ENCODE measurements at regions not wholly inside any gene's neighbourhood (a gene's known extent, or its start where the extent isn't known, plus 50 kb on each side); places are given as distances from the start of the nearest gene placed in this dataset.
A peak's percentile ranks its signal among the peaks of the same experiment; 100 is the strongest.

GRCh38 chr1:98045767-98046641 lies 125.2 kb upstream of the DPYD start:
- Histone ChIP-seq H3K23ac (ENCODE audit: low read length) (no peak overlapping the region), H3K18ac (ENCODE audit: low read length) (no peak overlapping the region), H4K91ac (ENCODE audit: low read depth, low read length) (no peak overlapping the region), H3K79me1 (ENCODE audit: low read length) (no peaks in the 10 kb centered on the region), H4K8ac (ENCODE audit: low read depth, low read length) (no peak overlapping the region), H2AK5ac (ENCODE audit: low read length) (no peak overlapping the region), H3K9me3 (ENCODE audit: insufficient read depth, low read depth, low read length) (peaks cover 2% of the 10 kb centered on the region), H2AFZ (ENCODE audit: insufficient read depth, low read length, poor library complexity) (peak overlapping the region; percentile 87), H2BK12ac (ENCODE audit: low read length) (no peak overlapping the region), H3K36me3 (ENCODE audit: control insufficient read depth in 1 of 2, insufficient read depth in 2 of 2, low read length in 2 of 2) (no peaks in the 10 kb centered on the region), H3K79me2 (ENCODE audit: control insufficient read depth, insufficient read depth, low read length, poor library complexity) (no peaks in the 10 kb centered on the region), H3K14ac (ENCODE audit: low read length) (no peak overlapping the region), H2BK5ac (ENCODE audit: low read depth, low read length, poor library complexity) (no peak overlapping the region), H2BK120ac (ENCODE audit: insufficient read depth, low read length, poor library complexity) (no peak overlapping the region), H3K4me2 (ENCODE audit: low read length) (peak overlapping the region; percentile 88), H3K27ac (ENCODE audit: low read depth, low read length) (no peak overlapping the region), H3K27me3 (ENCODE audit: insufficient read depth, low read length) (peaks cover 38% of the 10 kb centered on the region), H3K4ac (ENCODE audit: low read depth, low read length) (no peak overlapping the region), H3K4me3 (ENCODE audit: low read depth, low read length) (peak overlapping the region; percentile 62), H3K9ac (ENCODE audit: low read length) (no peak overlapping the region), H4K12ac (ENCODE audit: low read depth, low read length) (no peak overlapping the region), H3K4me1 (ENCODE audit: control insufficient read depth in 1 of 2, insufficient read depth in 2 of 2, low read length in 2 of 2) (peaks cover 0 to 5% of the 10 kb centered on the region in 2 experiments)
- no CpG with 5 or more reads among the region's 51 CpGs for WGBS (ENCODE audit: extremely low coverage, insufficient coverage, insufficient read length)
- DNase-seq: no peak

- Histone ChIP-seq H3K79me1 (ENCODE audit: low read length) (no peaks in the 10 kb centered on the region), H2BK12ac (ENCODE audit: low read length) (no peak overlapping the region), H3K18ac (ENCODE audit: low read length) (no peak overlapping the region), H3K4me3 (ENCODE audit: low read depth, low read length) (peak overlapping the region; percentile 62), H2AFZ (ENCODE audit: insufficient read depth, low read length, poor library complexity) (no peak overlapping the region), H2AK5ac (ENCODE audit: low read length) (no peak overlapping the region), H2BK5ac (ENCODE audit: low read depth, low read length, poor library complexity) (no peak overlapping the region), H3K27me3 (ENCODE audit: insufficient read depth, low read length) (peaks cover 38% of the 10 kb centered on the region), H2BK120ac (ENCODE audit: insufficient read depth, low read length, poor library complexity) (no peak overlapping the region), H3K79me2 (ENCODE audit: control insufficient read depth, insufficient read depth, low read length, poor library complexity) (no peaks in the 10 kb centered on the region), H3K9me3 (ENCODE audit: insufficient read depth, low read depth, low read length) (peaks cover 2% of the 10 kb centered on the region), H3K14ac (ENCODE audit: low read length) (no peak overlapping the region), H3K36me3 (ENCODE audit: control insufficient read depth in 1 of 2, insufficient read depth in 2 of 2, low read length in 2 of 2) (no peaks in the 10 kb centered on the region), H4K8ac (ENCODE audit: low read depth, low read length) (no peak overlapping the region), H3K9ac (ENCODE audit: low read length) (no peak overlapping the region), H3K4me2 (ENCODE audit: low read length) (peak overlapping the region; percentile 88), H4K12ac (ENCODE audit: low read depth, low read length) (no peak overlapping the region), H4K91ac (ENCODE audit: low read depth, low read length) (no peak overlapping the region), H3K23ac (ENCODE audit: low read length) (no peak overlapping the region), H3K4me1 (ENCODE audit: control insufficient read depth in 1 of 2, insufficient read depth in 2 of 2, low read length in 2 of 2) (peaks cover 0 to 5% of the 10 kb centered on the region in 2 experiments), H3K27ac (ENCODE audit: low read depth, low read length) (no peak overlapping the region), H3K4ac (ENCODE audit: low read depth, low read length) (no peak overlapping the region)
- WGBS (ENCODE audit: extremely low coverage, insufficient coverage, insufficient read length): no CpG with 5 or more reads among the region's 48 CpGs
- no peak for DNase-seq
Observed at GRCh38 chr1:98045211-98045766, 124.5 kb upstream of the DPYD start.

GRCh38 chr1:98044766-98045165 lies 123.9 kb upstream of the DPYD start:
- Histone ChIP-seq H3K36me3 (ENCODE audit: control insufficient read depth in 1 of 2, insufficient read depth in 2 of 2, low read length in 2 of 2) (no peaks in the 10 kb centered on the region), H2BK120ac (ENCODE audit: insufficient read depth, low read length, poor library complexity) (no peak overlapping the region), H3K4ac (ENCODE audit: low read depth, low read length) (no peak overlapping the region), H2AFZ (ENCODE audit: insufficient read depth, low read length, poor library complexity) (no peak overlapping the region), H4K91ac (ENCODE audit: low read depth, low read length) (no peak overlapping the region), H3K27me3 (ENCODE audit: insufficient read depth, low read length) (peaks cover 37% of the 10 kb centered on the region), H3K4me1 (ENCODE audit: control insufficient read depth in 1 of 2, insufficient read depth in 2 of 2, low read length in 2 of 2) (peaks cover 0 to 5% of the 10 kb centered on the region in 2 experiments), H2BK12ac (ENCODE audit: low read length) (no peak overlapping the region), H3K79me2 (ENCODE audit: control insufficient read depth, insufficient read depth, low read length, poor library complexity) (no peaks in the 10 kb centered on the region), H3K9me3 (ENCODE audit: insufficient read depth, low read depth, low read length) (peaks cover 2% of the 10 kb centered on the region), H2AK5ac (ENCODE audit: low read length) (no peak overlapping the region), H3K4me2 (ENCODE audit: low read length) (peak overlapping the region; percentile 88), H3K79me1 (ENCODE audit: low read length) (no peaks in the 10 kb centered on the region), H4K8ac (ENCODE audit: low read depth, low read length) (no peak overlapping the region), H3K14ac (ENCODE audit: low read length) (no peak overlapping the region), H2BK5ac (ENCODE audit: low read depth, low read length, poor library complexity) (no peak overlapping the region), H3K27ac (ENCODE audit: low read depth, low read length) (no peak overlapping the region), H3K18ac (ENCODE audit: low read length) (no peak overlapping the region), H3K4me3 (ENCODE audit: low read depth, low read length) (no peak overlapping the region), H3K9ac (ENCODE audit: low read length) (no peak overlapping the region), H3K23ac (ENCODE audit: low read length) (no peak overlapping the region), H4K12ac (ENCODE audit: low read depth, low read length) (no peak overlapping the region)
- no peak for DNase-seq
- no CpG with 5 or more reads among the region's 16 CpGs for WGBS (ENCODE audit: extremely low coverage, insufficient coverage, insufficient read length)

- H2BK120ac ChIP-seq (ENCODE audit: insufficient read depth, low read length, poor library complexity): no peak overlapping the region
- no peak overlapping the region for H4K91ac ChIP-seq (ENCODE audit: low read depth, low read length)
- no CpG with 5 or more reads among the region's 12 CpGs for WGBS (ENCODE audit: extremely low coverage, insufficient coverage, insufficient read length)
- H3K27ac ChIP-seq (ENCODE audit: low read depth, low read length): no peak overlapping the region
- H4K12ac ChIP-seq (ENCODE audit: low read depth, low read length): no peak overlapping the region
- no peak overlapping the region for H3K4me2 ChIP-seq (ENCODE audit: low read length)
- H3K18ac ChIP-seq (ENCODE audit: low read length): no peak overlapping the region
- no peak overlapping the region for H3K4ac ChIP-seq (ENCODE audit: low read depth, low read length)
- peaks cover 32% of the 10 kb centered on the region for H3K27me3 ChIP-seq (ENCODE audit: insufficient read depth, low read length)
- H2BK12ac ChIP-seq (ENCODE audit: low read length): no peak overlapping the region
- H2AFZ ChIP-seq (ENCODE audit: insufficient read depth, low read length, poor library complexity): no peak overlapping the region
- H3K14ac ChIP-seq (ENCODE audit: low read length): no peak overlapping the region
- peaks cover 0 to 5% of the 10 kb centered on the region in 2 experiments for H3K4me1 ChIP-seq (ENCODE audit: control insufficient read depth in 1 of 2, insufficient read depth in 2 of 2, low read length in 2 of 2)
- no peaks in the 10 kb centered on the region for H3K79me2 ChIP-seq (ENCODE audit: control insufficient read depth, insufficient read depth, low read length, poor library complexity)
- no peak overlapping the region for H2BK5ac ChIP-seq (ENCODE audit: low read depth, low read length, poor library complexity)
- H2AK5ac ChIP-seq (ENCODE audit: low read length): no peak overlapping the region
- no peak overlapping the region for H4K8ac ChIP-seq (ENCODE audit: low read depth, low read length)
- H3K9ac ChIP-seq (ENCODE audit: low read length): no peak overlapping the region
- H3K4me3 ChIP-seq (ENCODE audit: low read depth, low read length): no peak overlapping the region
- H3K9me3 ChIP-seq (ENCODE audit: insufficient read depth, low read depth, low read length): no peaks in the 10 kb centered on the region
- no peaks in the 10 kb centered on the region for H3K36me3 ChIP-seq (ENCODE audit: control insufficient read depth in 1 of 2, insufficient read depth in 2 of 2, low read length in 2 of 2)
- DNase-seq: no peak
- no peaks in the 10 kb centered on the region for H3K79me1 ChIP-seq (ENCODE audit: low read length)
- no peak overlapping the region for H3K23ac ChIP-seq (ENCODE audit: low read length)
Observed at GRCh38 chr1:98044071-98044697, 123.3 kb upstream of the DPYD start.

Measured in trophoblast cell (in vitro differentiated cells and primary cell).